ENCODE measurements at regions not wholly inside any gene's neighbourhood (a gene's known extent, or its start where the extent isn't known, plus 50 kb on each side); places are given as distances from the start of the nearest gene placed in this dataset.

DNA sequence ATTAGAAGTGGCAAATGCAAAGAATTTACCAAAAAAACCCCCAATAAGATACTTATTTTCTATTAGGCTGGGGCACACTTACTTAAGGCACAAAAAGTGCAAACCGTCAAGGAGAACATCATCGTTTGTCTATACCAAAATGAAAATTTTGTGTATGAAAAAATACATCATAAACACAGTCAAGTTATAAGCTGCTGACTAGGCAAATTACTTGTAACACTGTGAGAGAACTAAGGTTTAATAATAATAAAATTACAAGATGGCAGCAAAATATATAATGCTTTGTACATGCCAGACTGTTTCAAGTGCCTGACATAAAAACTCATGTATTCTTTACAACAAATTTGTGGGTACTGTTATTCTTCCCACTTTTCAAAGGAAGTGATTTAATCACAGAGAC, 297.2 kb upstream of the CRBN start:
- no peak for TF ChIP-seq EZH2 (IDR thresholded peaks at IDR 0.05; ENCODE audit: low read depth)
- TF ChIP-seq, protein P1, sequence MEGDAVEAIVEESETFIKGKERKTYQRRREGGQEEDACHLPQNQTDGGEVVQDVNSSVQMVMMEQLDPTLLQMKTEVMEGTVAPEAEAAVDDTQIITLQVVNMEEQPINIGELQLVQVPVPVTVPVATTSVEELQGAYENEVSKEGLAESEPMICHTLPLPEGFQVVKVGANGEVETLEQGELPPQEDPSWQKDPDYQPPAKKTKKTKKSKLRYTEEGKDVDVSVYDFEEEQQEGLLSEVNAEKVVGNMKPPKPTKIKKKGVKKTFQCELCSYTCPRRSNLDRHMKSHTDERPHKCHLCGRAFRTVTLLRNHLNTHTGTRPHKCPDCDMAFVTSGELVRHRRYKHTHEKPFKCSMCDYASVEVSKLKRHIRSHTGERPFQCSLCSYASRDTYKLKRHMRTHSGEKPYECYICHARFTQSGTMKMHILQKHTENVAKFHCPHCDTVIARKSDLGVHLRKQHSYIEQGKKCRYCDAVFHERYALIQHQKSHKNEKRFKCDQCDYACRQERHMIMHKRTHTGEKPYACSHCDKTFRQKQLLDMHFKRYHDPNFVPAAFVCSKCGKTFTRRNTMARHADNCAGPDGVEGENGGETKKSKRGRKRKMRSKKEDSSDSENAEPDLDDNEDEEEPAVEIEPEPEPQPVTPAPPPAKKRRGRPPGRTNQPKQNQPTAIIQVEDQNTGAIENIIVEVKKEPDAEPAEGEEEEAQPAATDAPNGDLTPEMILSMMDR (conservative IDR thresholded peaks at IDR 0.05): no peak

Measured in PC-9 (cell line).